ENCODE measurements at regions not wholly inside any gene's neighbourhood (a gene's known extent, or its start where the extent isn't known, plus 50 kb on each side); places are given as distances from the start of the nearest gene placed in this dataset.

DNA sequence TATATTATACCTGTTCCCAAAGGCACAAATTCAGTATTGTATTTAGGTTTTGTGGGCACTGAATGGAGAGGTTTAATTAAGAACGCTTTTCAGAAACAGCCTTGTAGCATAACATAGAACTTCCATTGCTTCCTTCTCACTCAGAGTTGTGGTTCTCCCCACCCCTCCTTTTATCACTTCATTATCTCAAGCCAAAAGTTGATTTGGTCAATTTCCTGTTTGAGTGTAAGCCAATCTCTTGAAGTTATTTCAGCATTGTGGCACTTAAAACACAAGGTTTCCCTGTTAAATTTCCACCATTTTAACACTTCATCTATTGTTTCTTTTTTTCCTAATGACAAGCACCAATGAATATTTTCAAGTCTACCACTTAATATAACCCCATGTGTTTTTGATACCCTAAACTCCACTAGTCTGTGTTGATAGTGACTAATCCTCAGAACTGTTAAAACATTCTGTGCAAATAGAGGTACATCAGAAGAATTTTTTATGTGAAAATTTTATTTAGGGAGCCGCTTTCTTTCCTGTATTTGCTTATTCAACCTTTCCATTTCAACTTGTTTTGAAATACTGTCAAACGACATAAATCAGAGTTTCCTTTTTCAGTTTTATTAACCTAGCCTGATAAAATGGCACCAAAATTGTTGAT is 340.1 kb downstream of the BCAT1 start:
- no peak for TF ChIP-seq CTCF (IDR thresholded peaks at IDR 0.05; ENCODE audit: low read depth, low read length)
- no peak for TF ChIP-seq POLR2A (IDR thresholded peaks at IDR 0.05; ENCODE audit: extremely low read depth, insufficient read length)

Measured in NB4 (cell line).